ENCODE measurements at regions not wholly inside any gene's neighbourhood (a gene's known extent, or its start where the extent isn't known, plus 50 kb on each side); places are given as distances from the start of the nearest gene placed in this dataset.
"Not testable (repeated sequence)": the region's sequence is repeated elsewhere in the genome, so short reads cannot be mapped to it uniquely, and the experiment has no call there.

DNA sequence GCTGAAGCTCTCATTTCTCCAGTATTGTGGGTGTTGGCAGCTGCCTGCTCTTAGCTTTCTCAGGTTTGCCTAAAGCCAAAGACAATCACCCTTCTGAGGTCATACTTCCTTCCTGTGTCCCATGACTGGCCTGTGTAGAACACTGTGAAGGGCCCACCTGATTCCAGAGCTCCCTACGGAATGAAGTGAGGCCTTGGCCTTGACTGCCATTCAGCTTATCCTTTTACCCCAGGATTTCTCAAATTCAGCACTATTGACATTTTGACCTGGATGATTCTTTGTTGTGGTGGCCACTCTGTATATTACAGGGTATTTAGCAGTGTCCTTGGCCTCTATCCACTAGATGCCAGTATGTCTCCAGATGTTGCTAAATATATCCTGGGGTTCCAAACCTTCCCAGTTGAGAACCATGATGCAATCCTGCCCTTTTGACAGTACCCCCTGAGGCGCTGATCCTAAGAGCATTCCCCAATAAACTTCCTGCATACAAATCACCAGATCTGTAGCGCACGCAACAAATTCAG, 112.3 kb upstream of the KRR1 start:
- Histone ChIP-seq H3K9ac (ENCODE audit: low read depth in 2 of 2, low read length in 2 of 2) (no peak overlapping the region), H3K27ac (no peak overlapping the region), H3K9me3 (no peaks in the 10 kb centered on the region), H3K4me1 (no peaks in the 10 kb centered on the region), H3K27me3 (no peaks in the 10 kb centered on the region), H3K36me3 (no peaks in the 10 kb centered on the region), H3K4me3 (no peak overlapping the region)
- intact Hi-C loops (cut with DNase I) = no loop called here
- TF ChIP-seq CTCF (IDR thresholded peaks at IDR 0.05) = no peak
- no peak for DNase-seq

DNA sequence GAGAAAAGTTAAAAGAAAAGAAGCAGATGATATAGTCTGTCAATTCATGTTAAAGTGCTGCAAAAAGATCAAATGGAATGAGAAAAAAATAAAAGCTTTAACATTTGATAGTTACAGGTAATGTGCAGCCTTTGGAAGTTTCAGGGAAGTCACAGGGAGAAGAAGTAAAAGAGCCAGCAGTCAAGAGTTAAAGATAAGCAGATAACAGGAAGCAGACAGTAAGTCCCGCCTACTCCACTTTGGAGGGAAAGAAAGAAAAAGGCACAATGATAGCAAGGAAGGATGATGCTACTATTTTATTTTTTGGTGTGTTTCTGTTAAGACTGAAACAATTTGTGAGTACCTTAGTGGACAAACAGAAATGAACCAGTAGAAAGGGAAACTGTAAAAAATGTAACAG, 111.1 kb upstream of the KRR1 start:
- H3K9ac ChIP-seq (ENCODE audit: low read depth in 2 of 2, low read length in 2 of 2) = no peak overlapping the region
- no peaks in the 10 kb centered on the region for H3K27me3 ChIP-seq
- H3K4me3 ChIP-seq = no peak overlapping the region
- no peak for TF ChIP-seq CTCF (IDR thresholded peaks at IDR 0.05)
- H3K27ac ChIP-seq = no peak overlapping the region
- no peak for DNase-seq
- H3K9me3 ChIP-seq = no peaks in the 10 kb centered on the region
- H3K4me1 ChIP-seq = no peaks in the 10 kb centered on the region
- intact Hi-C loops (cut with DNase I) = no loop called here
- no peaks in the 10 kb centered on the region for H3K36me3 ChIP-seq

GRCh38 chr12:75614396-75614795, 103.0 kb upstream of the KRR1 start:
- DNase-seq; intact Hi-C loops (cut with DNase I); H3K9me3 ChIP-seq; H3K27me3 ChIP-seq; H3K4me3 ChIP-seq; H3K9ac ChIP-seq (ENCODE audit: low read depth in 2 of 2, low read length in 2 of 2); H3K27ac ChIP-seq; H3K4me1 ChIP-seq; H3K36me3 ChIP-seq: not testable (repeated sequence)

GRCh38 chr12:75613981-75614380, 102.6 kb upstream of the KRR1 start:
- no peak for TF ChIP-seq CTCF (IDR thresholded peaks at IDR 0.05)
- Histone ChIP-seq H3K4me3 (no peak overlapping the region), H3K4me1 (no peaks in the 10 kb centered on the region), H3K9ac (ENCODE audit: low read depth in 2 of 2, low read length in 2 of 2) (no peak overlapping the region), H3K27me3 (no peaks in the 10 kb centered on the region), H3K9me3 (no peaks in the 10 kb centered on the region), H3K36me3 (no peaks in the 10 kb centered on the region), H3K27ac (no peak overlapping the region)
- no peak for DNase-seq
- intact Hi-C loops (cut with DNase I) = no loop called here

DNA sequence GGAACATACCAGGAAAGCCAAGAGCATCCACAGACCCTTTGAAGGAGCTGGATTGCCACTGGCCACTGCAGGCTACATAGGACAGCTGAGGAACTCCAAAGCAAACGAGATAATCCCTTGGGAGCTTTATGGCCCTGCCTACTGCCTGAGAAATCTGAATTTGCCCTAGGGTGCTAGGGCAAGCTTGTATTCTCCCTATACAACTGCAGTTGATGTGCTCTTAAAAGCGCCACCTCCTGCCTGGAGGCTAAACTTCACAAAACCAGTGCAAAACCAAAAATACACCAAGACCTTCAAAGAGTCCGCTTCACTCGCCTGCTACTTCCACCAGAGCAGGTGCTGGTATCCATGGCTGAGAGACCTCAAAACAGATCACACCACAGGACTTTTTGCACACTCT, 99.6 kb upstream of the KRR1 start:
- H3K9me3 ChIP-seq = no peaks in the 10 kb centered on the region
- no peaks in the 10 kb centered on the region for H3K36me3 ChIP-seq
- no peak overlapping the region for H3K27ac ChIP-seq
- H3K9ac ChIP-seq (ENCODE audit: low read depth in 2 of 2, low read length in 2 of 2) = no peak overlapping the region
- no peak for DNase-seq
- no peaks in the 10 kb centered on the region for H3K27me3 ChIP-seq
- no peak overlapping the region for H3K4me3 ChIP-seq
- no peaks in the 10 kb centered on the region for H3K4me1 ChIP-seq
- no peak for TF ChIP-seq CTCF (IDR thresholded peaks at IDR 0.05)
- intact Hi-C loops (cut with DNase I) = no loop called here

- intact Hi-C loops (cut with DNase I) = no loop called here
Observed at GRCh38 chr12:75606956-75607355, 95.5 kb upstream of the KRR1 start.

More at GRCh38 chr12:75606956-75607355, 95.5 kb upstream of the KRR1 start:
- Histone ChIP-seq H3K27ac (no peak overlapping the region), H3K4me1 (no peaks in the 10 kb centered on the region), H3K9ac (ENCODE audit: low read depth in 2 of 2, low read length in 2 of 2) (no peak overlapping the region), H3K9me3 (no peaks in the 10 kb centered on the region), H3K27me3 (no peaks in the 10 kb centered on the region), H3K36me3 (no peaks in the 10 kb centered on the region), H3K4me3 (no peak overlapping the region)
- no peak for DNase-seq
- TF ChIP-seq CTCF (IDR thresholded peaks at IDR 0.05) = no peak

Data from colonic mucosa (tissue), 4 donors.